Stomach (tissue), 8 donors: ENCODE measurements at regions not wholly inside any gene's neighbourhood (a gene's known extent, or its start where the extent isn't known, plus 50 kb on each side); places are given as distances from the start of the nearest gene placed in this dataset.

Source experiments
- DNase-seq, 2 donors: peaks; one replicate each; pipeline versions ENCODE4 v3.0.0 to v3.0.0-alpha.2; 2013 to 2019
- H3K27ac ChIP-seq, 5 donors: fragments of 200-600 bp in 4 of 5; sonication (generic) in 4 of 5; one replicate each; pipeline ENCODE4 v1.5.1; 2013 to 2019; ENCODE audit warnings: mild to moderate bottlenecking in 1 of 5, moderate library complexity in 1 of 5
- H3K27me3 ChIP-seq, 3 donors: fragments of 200-600 bp; sonication (generic); one replicate each; pipeline ENCODE4 v1.5.1; 2017 to 2019; ENCODE audit warnings: mixed run types in 1 of 3
- H3K36me3 ChIP-seq, 4 donors: fragments of 200-600 bp; sonication (generic); 1 replicate in 3 of 4; 2 replicates in 1 of 4; pipeline ENCODE4 v1.5.1; 2016 to 2019
- H3K4me1 ChIP-seq, 4 donors: fragments of 200-600 bp; sonication (generic); one replicate each; pipeline ENCODE4 v1.5.1; 2016 to 2019
- H3K4me3 ChIP-seq, 4 donors: fragments of 200-600 bp; sonication (generic) in 3 of 4; one replicate each; pipeline ENCODE4 v1.5.1; 2016 to 2019; ENCODE audit warnings: mild to moderate bottlenecking in 1 of 4
- H3K9me3 ChIP-seq, 4 donors: fragments of 200-600 bp; sonication (generic); one replicate each; pipeline ENCODE4 v1.5.1; 2016 to 2019
- EP300 ChIP-seq: sonication (generic); formaldehyde crosslinking; IDR thresholded peaks from one replicate; pipeline ENCODE4 v1.6.1; 2017; ENCODE audit warnings: antibody characterized with exemption
- POLR2A ChIP-seq, 4 donors: fragments of 450-650 bp; IDR thresholded peaks; one replicate each; pipeline ENCODE4 v1.6.1; 2016; ENCODE audit warnings: antibody characterized with exemption in 4 of 4, control low read depth in 2 of 4, mild to moderate bottlenecking in 1 of 4, moderate library complexity in 1 of 4
- POLR2AphosphoS5 ChIP-seq, 3 donors: sonication (generic); formaldehyde crosslinking; IDR thresholded peaks; one replicate each; pipeline ENCODE4 v1.6.1; 2016; ENCODE audit warnings: antibody characterized with exemption in 3 of 3
- WGBS, 5 donors: extraction: QIAGEN DNeasy Blood & Tissue Kit in 3 of 5; methylation state at CpG; one replicate each; pipeline versions ENCODE4 v1.1.5 to v1.1.7; 2013 to 2018; 5-methylcytosine and 5-hydroxymethylcytosine counted together
- intact Hi-C: fragments of 100-400 bp; cut with DNase I; formaldehyde crosslinking; loops from one replicate; pipeline ENCODE4 v1.15.1; 2023; ENCODE audit warnings: low total_unique reads
- TF ChIP-seq, protein P1 (sequence below), 7 experiments: fragments of 450-650 bp in 4 of 7; fragments of 200-600 bp in 3 of 7; sonication (generic) in 3 of 7; IDR thresholded peaks; one replicate each; pipeline ENCODE4 v1.5.1; 2016 to 2019; ENCODE audit warnings: antibody characterized with exemption in 7 of 7, control low read depth in 2 of 7, mild to moderate bottlenecking in 1 of 7
- donor health status: healthy with polysubstance abuse.
- donor health status: Bipolar disorder and iron deficiency.
- donor health status: healthy.

- TF ChIP-seq, protein P1, sequence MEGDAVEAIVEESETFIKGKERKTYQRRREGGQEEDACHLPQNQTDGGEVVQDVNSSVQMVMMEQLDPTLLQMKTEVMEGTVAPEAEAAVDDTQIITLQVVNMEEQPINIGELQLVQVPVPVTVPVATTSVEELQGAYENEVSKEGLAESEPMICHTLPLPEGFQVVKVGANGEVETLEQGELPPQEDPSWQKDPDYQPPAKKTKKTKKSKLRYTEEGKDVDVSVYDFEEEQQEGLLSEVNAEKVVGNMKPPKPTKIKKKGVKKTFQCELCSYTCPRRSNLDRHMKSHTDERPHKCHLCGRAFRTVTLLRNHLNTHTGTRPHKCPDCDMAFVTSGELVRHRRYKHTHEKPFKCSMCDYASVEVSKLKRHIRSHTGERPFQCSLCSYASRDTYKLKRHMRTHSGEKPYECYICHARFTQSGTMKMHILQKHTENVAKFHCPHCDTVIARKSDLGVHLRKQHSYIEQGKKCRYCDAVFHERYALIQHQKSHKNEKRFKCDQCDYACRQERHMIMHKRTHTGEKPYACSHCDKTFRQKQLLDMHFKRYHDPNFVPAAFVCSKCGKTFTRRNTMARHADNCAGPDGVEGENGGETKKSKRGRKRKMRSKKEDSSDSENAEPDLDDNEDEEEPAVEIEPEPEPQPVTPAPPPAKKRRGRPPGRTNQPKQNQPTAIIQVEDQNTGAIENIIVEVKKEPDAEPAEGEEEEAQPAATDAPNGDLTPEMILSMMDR (IDR thresholded peaks at IDR 0.05): no peak
- TF ChIP-seq POLR2A (IDR thresholded peaks at IDR 0.05): no peak
- Histone ChIP-seq H3K27me3 (no peaks in the 10 kb centered on the region), H3K27ac (no peak overlapping the region), H3K9me3 (no peaks in the 10 kb centered on the region), H3K36me3 (no peaks in the 10 kb centered on the region), H3K4me1 (no peaks in the 10 kb centered on the region), H3K4me3 (no peak overlapping the region)
- DNase-seq: no peak
- intact Hi-C loops: no loop called here
These were observed 951.1 kb upstream of the CNTNAP5 start for GRCh38 chr2:123073956-123074355.

- TF ChIP-seq, protein P1 (IDR thresholded peaks at IDR 0.05): no peak
- TF ChIP-seq EP300 (no peak), POLR2A (IDR thresholded peaks at IDR 0.05) (no peak), POLR2AphosphoS5 (IDR thresholded peaks at IDR 0.05) (no peak)
- peaks cover 0 to 6% (median 2%) of the 10 kb centered on the region in 4 donors for H3K9me3 ChIP-seq
- H3K36me3 ChIP-seq: no peaks in the 10 kb centered on the region
- H3K4me3 ChIP-seq: no peak overlapping the region
- 41 to 57% (median 53%) methylated on average over 2 of the region's 2 CpGs for WGBS, 5 donors
- DNase-seq: no peak
- H3K27me3 ChIP-seq: no peaks in the 10 kb centered on the region
- intact Hi-C loops: no loop called here
- no peak overlapping the region for H3K27ac ChIP-seq
- H3K4me1 ChIP-seq: no peaks in the 10 kb centered on the region
These were observed 948.0 kb upstream of the CNTNAP5 start for GRCh38 chr2:123077101-123077500.

GRCh38 chr2:123080331-123080730 lies 944.8 kb upstream of the CNTNAP5 start:
- H3K4me3 ChIP-seq: no peak overlapping the region
- H3K36me3 ChIP-seq: no peaks in the 10 kb centered on the region
- H3K27ac ChIP-seq: no peak overlapping the region
- intact Hi-C loops: no loop called here
- 35 to 50% (median 46%) methylated on average over 3 of the region's 3 CpGs for WGBS, 5 donors
- no peak for TF ChIP-seq EP300
- no peak for TF ChIP-seq POLR2A (IDR thresholded peaks at IDR 0.05)
- TF ChIP-seq, protein P1 (IDR thresholded peaks at IDR 0.05): no peak
- no peak for TF ChIP-seq POLR2AphosphoS5 (IDR thresholded peaks at IDR 0.05)
- no peaks in the 10 kb centered on the region for H3K27me3 ChIP-seq
- no peak for DNase-seq
- H3K4me1 ChIP-seq: no peaks in the 10 kb centered on the region
- peaks cover 0 to 6% (median 2%) of the 10 kb centered on the region in 4 donors for H3K9me3 ChIP-seq

- Histone ChIP-seq H3K4me1 (no peaks in the 10 kb centered on the region), H3K27me3 (no peaks in the 10 kb centered on the region), H3K4me3 (no peak overlapping the region), H3K36me3 (no peaks in the 10 kb centered on the region), H3K9me3 (no peaks in the 10 kb centered on the region), H3K27ac (no peak overlapping the region)
- intact Hi-C loops: no loop called here
- WGBS, 5 donors: 29 to 47% (median 35%) methylated on average over 1 of the region's 1 CpG
- TF ChIP-seq EP300: no peak
- no peak for TF ChIP-seq POLR2AphosphoS5 (IDR thresholded peaks at IDR 0.05)
- TF ChIP-seq, protein P1 (IDR thresholded peaks at IDR 0.05): no peak
- no peak for TF ChIP-seq POLR2A (IDR thresholded peaks at IDR 0.05)
- DNase-seq: no peak
These were observed 939.6 kb upstream of the CNTNAP5 start for GRCh38 chr2:123085484-123085883.
